GM23338 (cell line): ENCODE measurements at regions not wholly inside any gene's neighbourhood (a gene's known extent, or its start where the extent isn't known, plus 50 kb on each side); places are given as distances from the start of the nearest gene placed in this dataset.

Experiments used
- ATAC-seq: fragments of 200-7000 bp; cut with Tn5 transposase; 3 replicates; pipeline ENCODE4 v1.9.1; 2020
- DNase-seq: peaks from one replicate; pipeline ENCODE4 v3.0.0-alpha.2; 2015; ENCODE audit warnings: low spot score
- H2AFZ ChIP-seq: fragments of 200-600 bp; sonication (generic); 2 replicates; pipeline ENCODE4 v1.8.0; 2016; ENCODE audit warnings: antibody characterized with exemption, mild to moderate bottlenecking, moderate library complexity
- H3F3A ChIP-seq: fragments of 200-600 bp; sonication (generic); replicated peaks from 2 replicates; pipeline ENCODE4 v1.8.0; 2017; ENCODE audit warnings: antibody characterized with exemption, mixed run types, low read depth
- H3K27ac ChIP-seq: fragments of 200-600 bp; sonication (generic); 2 replicates; pipeline ENCODE4 v1.6.1; 2016; ENCODE audit warnings: low read depth
- H3K27me3 ChIP-seq: fragments of 200-600 bp; sonication (generic); 2 replicates; pipeline ENCODE4 v1.8.0; 2016; ENCODE audit warnings: mild to moderate bottlenecking, mixed run types, moderate library complexity; ENCODE audit not compliant: insufficient read depth
- H3K36me3 ChIP-seq: fragments of 200-600 bp; sonication (generic); 2 replicates; pipeline ENCODE4 v1.8.0; 2016; ENCODE audit warnings: mild to moderate bottlenecking; ENCODE audit not compliant: insufficient read depth
- H3K4me1 ChIP-seq: fragments of 200-600 bp; sonication (generic); 2 replicates; pipeline ENCODE4 v1.8.0; 2016; ENCODE audit warnings: mild to moderate bottlenecking, moderate library complexity; ENCODE audit not compliant: insufficient read depth
- H3K4me2 ChIP-seq: fragments of 200-600 bp; sonication (generic); 2 replicates; pipeline ENCODE4 v1.7.1; 2017; ENCODE audit warnings: mixed run types
- H3K4me3 ChIP-seq: fragments of 200-600 bp; sonication (generic); 2 replicates; pipeline ENCODE4 v1.6.1; 2016; ENCODE audit warnings: mixed run types
- H3K79me2 ChIP-seq: fragments of 200-600 bp; sonication (generic); replicated peaks from 2 replicates; pipeline ENCODE4 v1.8.0; 2017; ENCODE audit warnings: mild to moderate bottlenecking; ENCODE audit not compliant: insufficient read depth
- H3K9me2 ChIP-seq: fragments of 200-600 bp; sonication (generic); 2 replicates; pipeline ENCODE4 v1.8.0; 2017; ENCODE audit not compliant: insufficient read depth
- H4K20me1 ChIP-seq: fragments of 200-600 bp; sonication (generic); replicated peaks from 2 replicates; pipeline ENCODE4 v1.8.0; 2017; ENCODE audit warnings: mild to moderate bottlenecking; ENCODE audit not compliant: insufficient read depth
- H3K27ac Mint-ChIP-seq: 2 replicates; pipeline ENCODE4 v1.8.0; 2020; ENCODE audit warnings: inconsistent platforms, mild to moderate bottlenecking, moderate library complexity, mixed read lengths
- H3K27me3 Mint-ChIP-seq: 3 replicates; pipeline ENCODE4 v1.8.0; 2022; ENCODE audit warnings: low read depth, mild to moderate bottlenecking, moderate library complexity, mixed read lengths, inconsistent platforms; ENCODE audit not compliant: insufficient read depth, poor library complexity
- H3K36me3 Mint-ChIP-seq: 3 replicates; pipeline ENCODE4 v1.8.0; 2021; ENCODE audit warnings: low read depth, mild to moderate bottlenecking, inconsistent platforms, moderate library complexity, mixed read lengths
- H3K4me1 Mint-ChIP-seq: 3 replicates; pipeline ENCODE4 v1.8.0; 2020; ENCODE audit warnings: mild to moderate bottlenecking, inconsistent platforms, mixed read lengths
- H3K4me3 Mint-ChIP-seq: 3 replicates; pipeline ENCODE4 v1.8.0; 2021; ENCODE audit warnings: moderate library complexity, mild to moderate bottlenecking, inconsistent platforms, mixed read lengths
- H3K9me3 Mint-ChIP-seq: 3 replicates; pipeline ENCODE4 v1.8.0; 2020; ENCODE audit warnings: moderate library complexity, mild to moderate bottlenecking, inconsistent platforms, mixed read lengths
- CREB1 ChIP-seq: fragments of 250-450 bp; sonication (Bioruptor Pico); IDR thresholded peaks from 2 replicates; pipeline ENCODE4 v1.5.0; 2020; ENCODE audit warnings: low read depth, mild to moderate bottlenecking, moderate library complexity
- CTCF ChIP-seq, 2 experiments: fragments of 200-600 bp in 1 of 2; sonication (generic) in 1 of 2; conservative IDR thresholded peaks; 2 replicates each; pipeline versions ENCODE4 v1.5.1 to v1.6.1; 2016 to 2017; ENCODE audit warnings: antibody characterized with exemption in 2 of 2, low read depth in 2 of 2, mild to moderate bottlenecking in 2 of 2, moderate library complexity in 1 of 2
- EZH2 ChIP-seq: fragments of 200-600 bp; sonication (generic); IDR thresholded peaks from one replicate; pipeline ENCODE4 v1.8.0; 2017; ENCODE audit warnings: antibody characterized with exemption, mild to moderate bottlenecking, low read depth; ENCODE audit not compliant: unreplicated experiment
- EZH2phosphoT487 ChIP-seq: fragments of 200-600 bp; sonication (generic); IDR thresholded peaks from one replicate; pipeline ENCODE4 v1.8.1; 2018; ENCODE audit warnings: antibody characterized with exemption; ENCODE audit not compliant: unreplicated experiment
- JUNB ChIP-seq: IDR thresholded peaks from one replicate; pipeline ENCODE4 v1.6.1; 2016; ENCODE audit warnings: antibody characterized with exemption; ENCODE audit not compliant: unreplicated experiment
- NANOG ChIP-seq: IDR thresholded peaks from 2 replicates; pipeline ENCODE4 v1.6.1; 2016; ENCODE audit warnings: antibody characterized with exemption, borderline replicate concordance
- POLR2AphosphoS5 ChIP-seq: IDR thresholded peaks from 2 replicates; pipeline ENCODE4 v1.6.1; 2016; ENCODE audit warnings: antibody characterized with exemption, low read depth
- REST ChIP-seq: IDR thresholded peaks from one replicate; pipeline ENCODE4 v1.6.1; 2018; ENCODE audit warnings: antibody characterized with exemption; ENCODE audit not compliant: unreplicated experiment
- STAT1 ChIP-seq: IDR thresholded peaks from one replicate; pipeline ENCODE4 v1.6.1; 2016; ENCODE audit warnings: antibody characterized with exemption; ENCODE audit not compliant: unreplicated experiment
- ZNF114 ChIP-seq: fragments of 250-450 bp; sonication (Bioruptor Pico); IDR thresholded peaks from 2 replicates; pipeline ENCODE4 v1.5.0; 2020; ENCODE audit warnings: mild to moderate bottlenecking, moderate library complexity
- ZNF331 ChIP-seq: fragments of 250-450 bp; sonication (Bioruptor Pico); IDR thresholded peaks from 2 replicates; pipeline ENCODE4 v1.5.0; 2020; ENCODE audit warnings: low read depth, mild to moderate bottlenecking, moderate library complexity
- TF ChIP-seq, protein P1 (sequence below): IDR thresholded peaks from 2 replicates; pipeline ENCODE4 v1.6.1; 2016; ENCODE audit warnings: antibody characterized with exemption

- no peak for TF ChIP-seq CREB1 (CRISPR knock-in tag)
- TF ChIP-seq POLR2AphosphoS5: no peak
- TF ChIP-seq EZH2phosphoT487: no peak
- no peak for TF ChIP-seq ZNF331 (CRISPR knock-in tag)
- TF ChIP-seq EZH2: no peak
- no peak for TF ChIP-seq REST
- TF ChIP-seq STAT1: no peak
- TF ChIP-seq JUNB: no peak
- TF ChIP-seq, protein P1, sequence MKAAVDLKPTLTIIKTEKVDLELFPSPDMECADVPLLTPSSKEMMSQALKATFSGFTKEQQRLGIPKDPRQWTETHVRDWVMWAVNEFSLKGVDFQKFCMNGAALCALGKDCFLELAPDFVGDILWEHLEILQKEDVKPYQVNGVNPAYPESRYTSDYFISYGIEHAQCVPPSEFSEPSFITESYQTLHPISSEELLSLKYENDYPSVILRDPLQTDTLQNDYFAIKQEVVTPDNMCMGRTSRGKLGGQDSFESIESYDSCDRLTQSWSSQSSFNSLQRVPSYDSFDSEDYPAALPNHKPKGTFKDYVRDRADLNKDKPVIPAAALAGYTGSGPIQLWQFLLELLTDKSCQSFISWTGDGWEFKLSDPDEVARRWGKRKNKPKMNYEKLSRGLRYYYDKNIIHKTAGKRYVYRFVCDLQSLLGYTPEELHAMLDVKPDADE: no peak
- TF ChIP-seq ZNF114 (CRISPR knock-in tag): no peak
- no peak for TF ChIP-seq CTCF (conservative IDR thresholded peaks at IDR 0.05; ENCODE audit: low read depth in 2 of 2)
- TF ChIP-seq NANOG: no peak
These were observed 78.5 kb downstream of the SAMD9 start (continued) for GRCh38 chr7:93039282-93039681.

DNA sequence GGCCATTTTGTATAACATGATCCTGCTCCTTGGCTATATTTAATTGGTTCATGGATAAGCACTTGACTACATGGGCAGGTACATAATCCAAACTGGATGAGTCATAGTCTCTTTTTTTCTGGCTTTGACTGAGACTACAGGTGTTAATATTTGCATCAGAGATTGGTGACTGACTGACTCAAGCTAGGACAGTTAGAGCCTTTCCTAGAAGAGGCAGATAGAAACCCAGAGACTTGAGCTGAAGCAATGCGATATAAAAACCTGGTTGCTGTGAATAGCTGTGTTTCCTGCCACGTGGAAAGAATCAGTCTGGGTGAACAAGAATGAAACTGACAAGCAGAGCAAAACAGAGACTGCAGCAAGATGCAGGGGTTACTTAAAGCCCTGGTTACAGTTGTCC, 81.0 kb downstream of the SAMD9 start:
- Histone ChIP-seq H3K4me2 (no peak overlapping the region), H3K4me3 (no peak overlapping the region), H2AFZ (no peak overlapping the region), H3K27me3 (peaks cover 3% of the 10 kb centered on the region), H3K27ac (no peak overlapping the region), H3F3A (no peaks in the 10 kb centered on the region), H4K20me1 (no peaks in the 10 kb centered on the region), H3K4me1 (peaks cover 4% of the 10 kb centered on the region; the same call in 1 of the 2 replicates), H3K79me2 (no peaks in the 10 kb centered on the region), H3K9me2 (no peaks in the 10 kb centered on the region; the same call in 1 of the 2 replicates), H3K36me3 (no peaks in the 10 kb centered on the region)
- Mint-ChIP-seq H3K4me3 (no peak overlapping the region), H3K27me3 (peaks cover 5% of the 10 kb centered on the region), H3K36me3 (no peaks in the 10 kb centered on the region), H3K27ac (no peak overlapping the region), H3K9me3 (peaks cover 4% of the 10 kb centered on the region; the same call in 1 of the 3 replicates), H3K4me1 (peaks cover 25% of the 10 kb centered on the region)
- no peak for ATAC-seq
- DNase-seq: no peak
- TF ChIP-seq ZNF114 (CRISPR knock-in tag): no peak
- no peak for TF ChIP-seq CTCF (conservative IDR thresholded peaks at IDR 0.05; ENCODE audit: low read depth in 2 of 2)
- no peak for TF ChIP-seq ZNF331 (CRISPR knock-in tag)
- no peak for TF ChIP-seq REST
